ENCODE measurements at regions not wholly inside any gene's neighbourhood (a gene's known extent, or its start where the extent isn't known, plus 50 kb on each side); places are given as distances from the start of the nearest gene placed in this dataset.

DNA sequence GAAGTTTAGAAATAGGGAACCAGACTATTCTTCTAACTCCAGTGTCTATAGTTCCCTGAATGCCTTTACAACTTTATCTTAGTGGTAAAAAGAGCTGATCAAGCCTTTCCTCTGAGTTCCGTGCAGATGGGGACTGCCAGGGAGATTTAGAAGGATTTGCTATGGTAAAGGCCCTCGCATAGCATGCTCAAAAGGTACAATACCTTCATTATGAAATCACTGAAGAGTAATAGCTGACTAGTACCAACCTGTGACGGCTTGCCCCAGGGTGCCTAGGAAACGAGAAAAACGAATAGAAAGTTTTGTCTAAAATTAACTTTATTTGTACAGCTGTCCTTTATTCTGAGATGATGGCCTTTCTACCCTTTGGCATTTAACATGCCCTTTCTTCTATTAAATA is 150.1 kb upstream of the ARHGAP42 start:
- H3K4me3 Mint-ChIP-seq, result no peak overlapping the region
- 71% methylated on average over 5 of the region's 5 CpGs; no CpG with 5 or more reads in 1 of the 2 experiments for WGBS, 2 experiments (ENCODE audit: insufficient coverage in 1 of 2, insufficient read length in 1 of 2)
- Histone ChIP-seq H3K27me3 (ENCODE audit: control insufficient read depth, insufficient read depth, low read length, poor library complexity, severe bottlenecking) (no peaks in the 10 kb centered on the region), H3K9me3 (ENCODE audit: control insufficient read depth, low read length) (no peaks in the 10 kb centered on the region), H3K36me3 (ENCODE audit: control insufficient read depth, insufficient read depth, low read length) (no peaks in the 10 kb centered on the region), H3K4me1 (ENCODE audit: control insufficient read depth, insufficient read depth, low read length) (no peaks in the 10 kb centered on the region), H3K27ac (ENCODE audit: low read depth, low read length) (no peak overlapping the region), H3K9ac (ENCODE audit: extremely low read depth, low read length, poor library complexity, severe bottlenecking) (no peak overlapping the region), H3K4me3 (ENCODE audit: low read length) (no peak overlapping the region)
- DNase-seq, result no peak
- no peak overlapping the region for H3K27ac Mint-ChIP-seq
- H3K4me1 Mint-ChIP-seq, result no peaks in the 10 kb centered on the region
- TF ChIP-seq, protein P1, sequence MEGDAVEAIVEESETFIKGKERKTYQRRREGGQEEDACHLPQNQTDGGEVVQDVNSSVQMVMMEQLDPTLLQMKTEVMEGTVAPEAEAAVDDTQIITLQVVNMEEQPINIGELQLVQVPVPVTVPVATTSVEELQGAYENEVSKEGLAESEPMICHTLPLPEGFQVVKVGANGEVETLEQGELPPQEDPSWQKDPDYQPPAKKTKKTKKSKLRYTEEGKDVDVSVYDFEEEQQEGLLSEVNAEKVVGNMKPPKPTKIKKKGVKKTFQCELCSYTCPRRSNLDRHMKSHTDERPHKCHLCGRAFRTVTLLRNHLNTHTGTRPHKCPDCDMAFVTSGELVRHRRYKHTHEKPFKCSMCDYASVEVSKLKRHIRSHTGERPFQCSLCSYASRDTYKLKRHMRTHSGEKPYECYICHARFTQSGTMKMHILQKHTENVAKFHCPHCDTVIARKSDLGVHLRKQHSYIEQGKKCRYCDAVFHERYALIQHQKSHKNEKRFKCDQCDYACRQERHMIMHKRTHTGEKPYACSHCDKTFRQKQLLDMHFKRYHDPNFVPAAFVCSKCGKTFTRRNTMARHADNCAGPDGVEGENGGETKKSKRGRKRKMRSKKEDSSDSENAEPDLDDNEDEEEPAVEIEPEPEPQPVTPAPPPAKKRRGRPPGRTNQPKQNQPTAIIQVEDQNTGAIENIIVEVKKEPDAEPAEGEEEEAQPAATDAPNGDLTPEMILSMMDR (conservative IDR thresholded peaks at IDR 0.05), result no peak
- no peaks in the 10 kb centered on the region for H3K36me3 Mint-ChIP-seq (ENCODE audit: low read depth)
- H3K27me3 Mint-ChIP-seq (ENCODE audit: insufficient read depth), result no peaks in the 10 kb centered on the region
- peaks cover 1% of the 10 kb centered on the region for H3K9me3 Mint-ChIP-seq

DNA sequence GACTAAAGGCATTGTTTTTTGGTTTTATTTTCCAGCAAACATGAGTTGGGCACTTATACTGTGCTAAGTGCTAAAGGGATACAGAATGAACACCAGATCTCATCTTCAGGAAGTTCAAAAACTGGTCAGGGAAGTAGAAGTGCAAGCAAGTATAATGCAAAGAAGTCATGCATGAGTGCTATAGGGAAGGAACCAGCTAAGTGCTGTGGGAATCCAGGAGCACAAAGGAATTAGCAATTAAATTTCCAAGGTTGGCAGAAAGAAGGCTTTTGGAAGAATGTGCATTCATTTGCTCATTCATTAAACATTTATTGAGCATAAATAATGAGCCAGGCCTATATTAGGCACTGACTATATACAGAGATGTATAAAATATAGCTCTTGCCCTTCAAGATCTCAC is 143.7 kb upstream of the ARHGAP42 start:
- no peak for DNase-seq
- Mint-ChIP-seq H3K27me3 (ENCODE audit: insufficient read depth) (no peaks in the 10 kb centered on the region), H3K9me3 (no peaks in the 10 kb centered on the region), H3K36me3 (ENCODE audit: low read depth) (no peaks in the 10 kb centered on the region), H3K4me3 (no peak overlapping the region), H3K4me1 (peaks cover 7% of the 10 kb centered on the region), H3K27ac (no peak overlapping the region)
- Histone ChIP-seq H3K27ac (ENCODE audit: low read depth, low read length) (no peak overlapping the region), H3K9me3 (ENCODE audit: control insufficient read depth, low read length) (no peaks in the 10 kb centered on the region), H3K27me3 (ENCODE audit: control insufficient read depth, insufficient read depth, low read length, poor library complexity, severe bottlenecking) (no peaks in the 10 kb centered on the region), H3K4me3 (ENCODE audit: low read length) (no peak overlapping the region), H3K9ac (ENCODE audit: extremely low read depth, low read length, poor library complexity, severe bottlenecking) (no peak overlapping the region), H3K36me3 (ENCODE audit: control insufficient read depth, insufficient read depth, low read length) (no peaks in the 10 kb centered on the region), H3K4me1 (ENCODE audit: control insufficient read depth, insufficient read depth, low read length) (no peaks in the 10 kb centered on the region)
- TF ChIP-seq, protein P1 (conservative IDR thresholded peaks at IDR 0.05), result no peak

DNA sequence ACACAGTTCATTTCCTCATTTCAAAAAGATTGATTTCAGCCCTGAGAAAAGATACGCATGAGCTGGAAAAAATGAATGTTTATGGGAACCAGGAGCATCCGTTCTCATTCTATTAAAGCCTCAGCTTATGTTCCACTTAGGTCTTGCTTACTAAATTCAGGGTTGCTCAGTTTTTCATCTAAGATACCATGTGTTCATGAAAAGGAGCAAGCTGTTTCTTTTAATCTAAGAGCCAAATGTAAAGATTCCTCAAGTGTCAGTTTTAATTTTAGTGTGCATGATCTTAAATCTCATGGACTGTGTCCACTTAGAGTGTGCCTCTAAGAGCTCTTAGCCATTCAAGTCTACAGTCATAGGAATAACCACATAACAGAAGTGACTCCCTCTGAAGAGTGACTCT is 141.5 kb upstream of the ARHGAP42 start:
- Mint-ChIP-seq H3K4me3 (no peak overlapping the region), H3K4me1 (peaks cover 7% of the 10 kb centered on the region), H3K27me3 (ENCODE audit: insufficient read depth) (no peaks in the 10 kb centered on the region), H3K27ac (no peak overlapping the region), H3K36me3 (ENCODE audit: low read depth) (no peaks in the 10 kb centered on the region), H3K9me3 (no peaks in the 10 kb centered on the region)
- no peaks in the 10 kb centered on the region for H3K36me3 ChIP-seq (ENCODE audit: control insufficient read depth, insufficient read depth, low read length)
- no peaks in the 10 kb centered on the region for H3K27me3 ChIP-seq (ENCODE audit: control insufficient read depth, insufficient read depth, low read length, poor library complexity, severe bottlenecking)
- H3K27ac ChIP-seq (ENCODE audit: low read depth, low read length), result no peak overlapping the region
- no peak overlapping the region for H3K9ac ChIP-seq (ENCODE audit: extremely low read depth, low read length, poor library complexity, severe bottlenecking)
- DNase-seq, result no peak
- no peaks in the 10 kb centered on the region for H3K4me1 ChIP-seq (ENCODE audit: control insufficient read depth, insufficient read depth, low read length)
- no peak overlapping the region for H3K4me3 ChIP-seq (ENCODE audit: low read length)
- no peaks in the 10 kb centered on the region for H3K9me3 ChIP-seq (ENCODE audit: control insufficient read depth, low read length)
- 96 to 100% methylated on average over 2 of the region's 2 CpGs for WGBS, 2 experiments (ENCODE audit: insufficient coverage in 1 of 2, insufficient read length in 1 of 2)
- TF ChIP-seq, protein P1 (conservative IDR thresholded peaks at IDR 0.05), result no peak
